GM23338 (cell line): ENCODE measurements at regions not wholly inside any gene's neighbourhood (a gene's known extent, or its start where the extent isn't known, plus 50 kb on each side); places are given as distances from the start of the nearest gene placed in this dataset.

Experiments used
- ATAC-seq: fragments of 200-7000 bp; cut with Tn5 transposase; 3 replicates; pipeline ENCODE4 v1.9.1; 2020
- DNase-seq: peaks from one replicate; pipeline ENCODE4 v3.0.0-alpha.2; 2015; ENCODE audit warnings: low spot score
- H2AFZ ChIP-seq: fragments of 200-600 bp; sonication (generic); 2 replicates; pipeline ENCODE4 v1.8.0; 2016; ENCODE audit warnings: antibody characterized with exemption, mild to moderate bottlenecking, moderate library complexity
- H3F3A ChIP-seq: fragments of 200-600 bp; sonication (generic); replicated peaks from 2 replicates; pipeline ENCODE4 v1.8.0; 2017; ENCODE audit warnings: antibody characterized with exemption, mixed run types, low read depth
- H3K27ac ChIP-seq: fragments of 200-600 bp; sonication (generic); 2 replicates; pipeline ENCODE4 v1.6.1; 2016; ENCODE audit warnings: low read depth
- H3K27me3 ChIP-seq: fragments of 200-600 bp; sonication (generic); 2 replicates; pipeline ENCODE4 v1.8.0; 2016; ENCODE audit warnings: mild to moderate bottlenecking, mixed run types, moderate library complexity; ENCODE audit not compliant: insufficient read depth
- H3K36me3 ChIP-seq: fragments of 200-600 bp; sonication (generic); 2 replicates; pipeline ENCODE4 v1.8.0; 2016; ENCODE audit warnings: mild to moderate bottlenecking; ENCODE audit not compliant: insufficient read depth
- H3K4me1 ChIP-seq: fragments of 200-600 bp; sonication (generic); 2 replicates; pipeline ENCODE4 v1.8.0; 2016; ENCODE audit warnings: mild to moderate bottlenecking, moderate library complexity; ENCODE audit not compliant: insufficient read depth
- H3K4me2 ChIP-seq: fragments of 200-600 bp; sonication (generic); 2 replicates; pipeline ENCODE4 v1.7.1; 2017; ENCODE audit warnings: mixed run types
- H3K4me3 ChIP-seq: fragments of 200-600 bp; sonication (generic); 2 replicates; pipeline ENCODE4 v1.6.1; 2016; ENCODE audit warnings: mixed run types
- H3K79me2 ChIP-seq: fragments of 200-600 bp; sonication (generic); replicated peaks from 2 replicates; pipeline ENCODE4 v1.8.0; 2017; ENCODE audit warnings: mild to moderate bottlenecking; ENCODE audit not compliant: insufficient read depth
- H3K9me2 ChIP-seq: fragments of 200-600 bp; sonication (generic); 2 replicates; pipeline ENCODE4 v1.8.0; 2017; ENCODE audit not compliant: insufficient read depth
- H4K20me1 ChIP-seq: fragments of 200-600 bp; sonication (generic); replicated peaks from 2 replicates; pipeline ENCODE4 v1.8.0; 2017; ENCODE audit warnings: mild to moderate bottlenecking; ENCODE audit not compliant: insufficient read depth
- H3K27ac Mint-ChIP-seq: 2 replicates; pipeline ENCODE4 v1.8.0; 2020; ENCODE audit warnings: inconsistent platforms, mild to moderate bottlenecking, moderate library complexity, mixed read lengths
- H3K27me3 Mint-ChIP-seq: 3 replicates; pipeline ENCODE4 v1.8.0; 2022; ENCODE audit warnings: low read depth, mild to moderate bottlenecking, moderate library complexity, mixed read lengths, inconsistent platforms; ENCODE audit not compliant: insufficient read depth, poor library complexity
- H3K36me3 Mint-ChIP-seq: 3 replicates; pipeline ENCODE4 v1.8.0; 2021; ENCODE audit warnings: low read depth, mild to moderate bottlenecking, inconsistent platforms, moderate library complexity, mixed read lengths
- H3K4me1 Mint-ChIP-seq: 3 replicates; pipeline ENCODE4 v1.8.0; 2020; ENCODE audit warnings: mild to moderate bottlenecking, inconsistent platforms, mixed read lengths
- H3K4me3 Mint-ChIP-seq: 3 replicates; pipeline ENCODE4 v1.8.0; 2021; ENCODE audit warnings: moderate library complexity, mild to moderate bottlenecking, inconsistent platforms, mixed read lengths
- H3K9me3 Mint-ChIP-seq: 3 replicates; pipeline ENCODE4 v1.8.0; 2020; ENCODE audit warnings: moderate library complexity, mild to moderate bottlenecking, inconsistent platforms, mixed read lengths
- CREB1 ChIP-seq: fragments of 250-450 bp; sonication (Bioruptor Pico); IDR thresholded peaks from 2 replicates; pipeline ENCODE4 v1.5.0; 2020; ENCODE audit warnings: low read depth, mild to moderate bottlenecking, moderate library complexity
- CTCF ChIP-seq, 2 experiments: fragments of 200-600 bp in 1 of 2; sonication (generic) in 1 of 2; conservative IDR thresholded peaks; 2 replicates each; pipeline versions ENCODE4 v1.5.1 to v1.6.1; 2016 to 2017; ENCODE audit warnings: antibody characterized with exemption in 2 of 2, low read depth in 2 of 2, mild to moderate bottlenecking in 2 of 2, moderate library complexity in 1 of 2
- ETS1 ChIP-seq: IDR thresholded peaks from 2 replicates; pipeline ENCODE4 v1.6.1; 2016; ENCODE audit warnings: antibody characterized with exemption
- EZH2 ChIP-seq: fragments of 200-600 bp; sonication (generic); IDR thresholded peaks from one replicate; pipeline ENCODE4 v1.8.0; 2017; ENCODE audit warnings: antibody characterized with exemption, mild to moderate bottlenecking, low read depth; ENCODE audit not compliant: unreplicated experiment
- EZH2phosphoT487 ChIP-seq: fragments of 200-600 bp; sonication (generic); IDR thresholded peaks from one replicate; pipeline ENCODE4 v1.8.1; 2018; ENCODE audit warnings: antibody characterized with exemption; ENCODE audit not compliant: unreplicated experiment
- JUNB ChIP-seq: IDR thresholded peaks from one replicate; pipeline ENCODE4 v1.6.1; 2016; ENCODE audit warnings: antibody characterized with exemption; ENCODE audit not compliant: unreplicated experiment
- NANOG ChIP-seq: IDR thresholded peaks from 2 replicates; pipeline ENCODE4 v1.6.1; 2016; ENCODE audit warnings: antibody characterized with exemption, borderline replicate concordance
- POLR2AphosphoS5 ChIP-seq: IDR thresholded peaks from 2 replicates; pipeline ENCODE4 v1.6.1; 2016; ENCODE audit warnings: antibody characterized with exemption, low read depth
- REST ChIP-seq: IDR thresholded peaks from one replicate; pipeline ENCODE4 v1.6.1; 2018; ENCODE audit warnings: antibody characterized with exemption; ENCODE audit not compliant: unreplicated experiment
- STAT1 ChIP-seq: IDR thresholded peaks from one replicate; pipeline ENCODE4 v1.6.1; 2016; ENCODE audit warnings: antibody characterized with exemption; ENCODE audit not compliant: unreplicated experiment
- ZNF114 ChIP-seq: fragments of 250-450 bp; sonication (Bioruptor Pico); IDR thresholded peaks from 2 replicates; pipeline ENCODE4 v1.5.0; 2020; ENCODE audit warnings: mild to moderate bottlenecking, moderate library complexity
- ZNF331 ChIP-seq: fragments of 250-450 bp; sonication (Bioruptor Pico); IDR thresholded peaks from 2 replicates; pipeline ENCODE4 v1.5.0; 2020; ENCODE audit warnings: low read depth, mild to moderate bottlenecking, moderate library complexity
- ZNF462 ChIP-seq: fragments of 250-450 bp; sonication (Bioruptor Pico); IDR thresholded peaks from 2 replicates; pipeline ENCODE4 v1.5.0; 2020; ENCODE audit warnings: mild to moderate bottlenecking, moderate library complexity

DNA sequence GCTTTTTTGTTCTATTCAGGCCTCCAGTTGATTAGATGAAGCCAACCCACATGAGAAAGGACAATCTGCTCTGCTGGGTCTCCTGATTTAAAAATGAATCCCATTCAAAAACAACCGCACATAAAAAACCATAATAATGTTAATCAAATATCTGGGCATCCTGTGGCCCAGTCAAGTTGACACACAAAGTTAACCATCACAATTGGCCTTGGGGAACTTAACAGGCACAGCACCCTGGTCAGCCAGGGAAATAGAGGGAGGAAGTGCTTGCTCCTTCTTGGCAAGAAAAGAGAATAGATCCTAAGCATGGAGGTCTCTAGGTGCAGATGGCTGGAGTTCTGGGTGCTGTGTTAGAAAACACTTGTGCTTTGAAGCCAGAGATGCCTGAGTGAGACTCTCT is 109.6 kb upstream of the OLIG2 start:
- Mint-ChIP-seq H3K4me1 (peaks cover 14% of the 10 kb centered on the region), H3K36me3 (peaks cover 10% of the 10 kb centered on the region; the same call in 2 of the 3 replicates), H3K27me3 (peaks cover 4% of the 10 kb centered on the region), H3K9me3 (peaks cover 17% of the 10 kb centered on the region), H3K4me3 (no peak overlapping the region), H3K27ac (no peak overlapping the region)
- 0 out of 2 replicates have a peak, but pooled peaks cover 1% of the 10 kb centered on the region for H3K9me2 ChIP-seq
- no peaks in the 10 kb centered on the region for H4K20me1 ChIP-seq
- no peaks in the 10 kb centered on the region for H3K79me2 ChIP-seq
- H3K36me3 ChIP-seq, result no peaks in the 10 kb centered on the region
- TF ChIP-seq JUNB (no peak), ETS1 (no peak), NANOG (no peak), ZNF462 (no peak), STAT1 (no peak), ZNF114 (CRISPR knock-in tag) (no peak), REST (no peak), CTCF (conservative IDR thresholded peaks at IDR 0.05; ENCODE audit: low read depth in 2 of 2) (no peak), CREB1 (CRISPR knock-in tag) (no peak), POLR2AphosphoS5 (no peak), EZH2phosphoT487 (no peak), EZH2 (no peak), ZNF331 (CRISPR knock-in tag) (no peak)
- H3K4me3 ChIP-seq, result no peak overlapping the region
- H3F3A ChIP-seq, result no peaks in the 10 kb centered on the region
- H3K27ac ChIP-seq, result no peak overlapping the region
- no peak for ATAC-seq
- H3K4me1 ChIP-seq, result peaks cover 5% of the 10 kb centered on the region; the same call in 1 of the 2 replicates
- no peak overlapping the region for H3K4me2 ChIP-seq
- H3K27me3 ChIP-seq, result no peaks in the 10 kb centered on the region
- DNase-seq, result no peak
- no peak overlapping the region for H2AFZ ChIP-seq
